ENCODE measurements at regions not wholly inside any gene's neighbourhood (a gene's known extent, or its start where the extent isn't known, plus 50 kb on each side); places are given as distances from the start of the nearest gene placed in this dataset.

DNA sequence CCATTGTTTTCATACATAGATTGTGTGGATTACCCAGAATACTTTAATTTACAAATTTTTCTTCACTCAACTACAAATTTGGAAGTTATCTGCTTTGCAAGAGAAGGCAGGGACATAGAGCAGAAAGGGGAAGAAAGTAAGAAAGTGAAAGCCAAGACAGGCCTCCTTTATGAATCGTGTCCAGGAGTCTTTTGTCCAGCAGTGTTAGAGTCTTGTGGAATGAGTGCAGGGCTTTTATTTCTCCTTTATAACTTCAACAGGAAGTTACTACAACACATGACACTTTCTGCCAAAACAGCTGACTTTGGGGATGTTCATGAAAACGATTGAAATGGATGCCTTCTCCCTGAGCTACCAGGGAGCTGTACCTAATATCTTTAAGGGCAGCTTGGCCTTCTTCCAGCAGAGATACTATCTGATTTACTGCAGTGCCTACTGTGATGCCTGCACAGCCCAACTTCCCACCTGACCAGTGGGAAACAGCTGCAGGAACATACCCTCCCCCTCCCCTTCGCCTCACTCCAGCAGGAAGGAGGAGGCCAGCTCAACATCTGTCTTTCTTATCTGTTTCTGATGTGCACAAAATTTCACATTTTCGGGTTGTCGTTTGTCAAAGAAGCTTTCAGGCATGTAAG is 557.7 kb upstream of the SLIT2 start:
- ChIA-PET POLR2A (no interaction called here), CTCF (ENCODE audit: low intra/inter-chr PET ratio, low total read pairs) (no interaction called here)
- in situ Hi-C loops (cut with HindIII; ENCODE audit: extremely low pct_ligation_motif_present, low pct_unique_long_range_greater_than_20kb) (no loop called here), intact Hi-C loops (cut with micrococcal nuclease; ENCODE audit: unreplicated experiment) (no loop called here)
- H3K4me2 ChIP-seq (ENCODE audit: low read depth, low read length), result no peak overlapping the region
- WGBS (ENCODE audit: low lambda C conversion rate), result 6% methylated on average over 5 of the region's 5 CpGs
- H3K4me1 ChIP-seq (ENCODE audit: insufficient read depth, low read length), result no peaks in the 10 kb centered on the region
- no peaks in the 10 kb centered on the region for H3K79me2 ChIP-seq (ENCODE audit: insufficient read depth, low read length)
- H2AFZ ChIP-seq (ENCODE audit: low read length), result no peak overlapping the region
- no TSS peak for BruUV-seq (replicated peaks)
- H3K27ac ChIP-seq (ENCODE audit: extremely low read length, insufficient read depth, low read length), result no peak overlapping the region
- H3K4me3 ChIP-seq (replicated peaks in 1 of 3; ENCODE audit: insufficient read depth in 1 of 3, low read depth in 2 of 3, low read length in 3 of 3), result no peak overlapping the region
- H4K20me1 ChIP-seq (ENCODE audit: insufficient read depth, low read length), result no peaks in the 10 kb centered on the region
- no peak for DNase-seq (ENCODE audit: low spot score)
- no peaks in the 10 kb centered on the region for H3K36me3 ChIP-seq (replicated peaks in 1 of 2; ENCODE audit: control insufficient read depth in 1 of 2, insufficient read depth in 2 of 2, low read length in 2 of 2)
- H3K9me3 ChIP-seq (ENCODE audit: low read length), result peaks cover 94% of the 10 kb centered on the region
- no peak for FAIRE-seq
- no peak overlapping the region for H3K9ac ChIP-seq (ENCODE audit: insufficient read depth, low read depth, low read length)
- ATAC-seq, result no peak
- no peaks in the 10 kb centered on the region for H3K27me3 ChIP-seq (ENCODE audit: control insufficient read depth in 1 of 2, insufficient read depth in 2 of 2, low read length in 2 of 2)
- TF ChIP-seq ZNF101 (CRISPR knock-in tag; IDR thresholded peaks at IDR 0.05; ENCODE audit: borderline replicate concordance, low read depth) (no peak), NONO (IDR thresholded peaks at IDR 0.05) (no peak), NONO (CRISPR knock-in tag; conservative IDR thresholded peaks at IDR 0.05) (no peak), NFYC (CRISPR knock-in tag; IDR thresholded peaks at IDR 0.05) (no peak), CCAR2 (optimal IDR thresholded peaks at IDR 0.05; ENCODE audit: low read depth, low read length) (no peak), XBP1 (CRISPR knock-in tag; IDR thresholded peaks at IDR 0.05) (no peak), CHCHD3 (CRISPR knock-in tag; IDR thresholded peaks at IDR 0.05) (no peak), ZMAT3 (CRISPR knock-in tag; conservative IDR thresholded peaks at IDR 0.05) (no peak)
- TF ChIP-seq, protein P1, sequence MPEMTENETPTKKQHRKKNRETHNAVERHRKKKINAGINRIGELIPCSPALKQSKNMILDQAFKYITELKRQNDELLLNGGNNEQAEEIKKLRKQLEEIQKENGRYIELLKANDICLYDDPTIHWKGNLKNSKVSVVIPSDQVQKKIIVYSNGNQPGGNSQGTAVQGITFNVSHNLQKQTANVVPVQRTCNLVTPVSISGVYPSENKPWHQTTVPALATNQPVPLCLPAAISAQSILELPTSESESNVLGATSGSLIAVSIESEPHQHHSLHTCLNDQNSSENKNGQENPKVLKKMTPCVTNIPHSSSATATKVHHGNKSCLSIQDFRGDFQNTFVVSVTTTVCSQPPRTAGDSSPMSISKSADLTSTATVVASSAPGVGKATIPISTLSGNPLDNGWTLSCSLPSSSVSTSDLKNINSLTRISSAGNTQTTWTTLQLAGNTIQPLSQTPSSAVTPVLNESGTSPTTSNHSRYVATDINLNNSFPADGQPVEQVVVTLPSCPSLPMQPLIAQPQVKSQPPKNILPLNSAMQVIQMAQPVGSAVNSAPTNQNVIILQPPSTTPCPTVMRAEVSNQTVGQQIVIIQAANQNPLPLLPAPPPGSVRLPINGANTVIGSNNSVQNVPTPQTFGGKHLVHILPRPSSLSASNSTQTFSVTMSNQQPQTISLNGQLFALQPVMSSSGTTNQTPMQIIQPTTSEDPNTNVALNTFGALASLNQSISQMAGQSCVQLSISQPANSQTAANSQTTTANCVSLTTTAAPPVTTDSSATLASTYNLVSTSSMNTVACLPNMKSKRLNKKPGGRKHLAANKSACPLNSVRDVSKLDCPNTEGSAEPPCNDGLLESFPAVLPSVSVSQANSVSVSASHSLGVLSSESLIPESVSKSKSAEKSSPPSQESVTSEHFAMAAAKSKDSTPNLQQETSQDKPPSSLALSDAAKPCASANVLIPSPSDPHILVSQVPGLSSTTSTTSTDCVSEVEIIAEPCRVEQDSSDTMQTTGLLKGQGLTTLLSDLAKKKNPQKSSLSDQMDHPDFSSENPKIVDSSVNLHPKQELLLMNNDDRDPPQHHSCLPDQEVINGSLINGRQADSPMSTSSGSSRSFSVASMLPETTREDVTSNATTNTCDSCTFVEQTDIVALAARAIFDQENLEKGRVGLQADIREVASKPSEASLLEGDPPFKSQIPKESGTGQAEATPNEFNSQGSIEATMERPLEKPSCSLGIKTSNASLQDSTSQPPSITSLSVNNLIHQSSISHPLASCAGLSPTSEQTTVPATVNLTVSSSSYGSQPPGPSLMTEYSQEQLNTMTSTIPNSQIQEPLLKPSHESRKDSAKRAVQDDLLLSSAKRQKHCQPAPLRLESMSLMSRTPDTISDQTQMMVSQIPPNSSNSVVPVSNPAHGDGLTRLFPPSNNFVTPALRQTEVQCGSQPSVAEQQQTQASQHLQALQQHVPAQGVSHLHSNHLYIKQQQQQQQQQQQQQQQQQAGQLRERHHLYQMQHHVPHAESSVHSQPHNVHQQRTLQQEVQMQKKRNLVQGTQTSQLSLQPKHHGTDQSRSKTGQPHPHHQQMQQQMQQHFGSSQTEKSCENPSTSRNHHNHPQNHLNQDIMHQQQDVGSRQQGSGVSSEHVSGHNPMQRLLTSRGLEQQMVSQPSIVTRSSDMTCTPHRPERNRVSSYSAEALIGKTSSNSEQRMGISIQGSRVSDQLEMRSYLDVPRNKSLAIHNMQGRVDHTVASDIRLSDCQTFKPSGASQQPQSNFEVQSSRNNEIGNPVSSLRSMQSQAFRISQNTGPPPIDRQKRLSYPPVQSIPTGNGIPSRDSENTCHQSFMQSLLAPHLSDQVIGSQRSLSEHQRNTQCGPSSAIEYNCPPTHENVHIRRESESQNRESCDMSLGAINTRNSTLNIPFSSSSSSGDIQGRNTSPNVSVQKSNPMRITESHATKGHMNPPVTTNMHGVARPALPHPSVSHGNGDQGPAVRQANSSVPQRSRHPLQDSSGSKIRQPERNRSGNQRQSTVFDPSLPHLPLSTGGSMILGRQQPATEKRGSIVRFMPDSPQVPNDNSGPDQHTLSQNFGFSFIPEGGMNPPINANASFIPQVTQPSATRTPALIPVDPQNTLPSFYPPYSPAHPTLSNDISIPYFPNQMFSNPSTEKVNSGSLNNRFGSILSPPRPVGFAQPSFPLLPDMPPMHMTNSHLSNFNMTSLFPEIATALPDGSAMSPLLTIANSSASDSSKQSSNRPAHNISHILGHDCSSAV (CRISPR knock-in tag; IDR thresholded peaks at IDR 0.05; ENCODE audit: borderline replicate concordance), result no peak
- TF ChIP-seq, protein P2, sequence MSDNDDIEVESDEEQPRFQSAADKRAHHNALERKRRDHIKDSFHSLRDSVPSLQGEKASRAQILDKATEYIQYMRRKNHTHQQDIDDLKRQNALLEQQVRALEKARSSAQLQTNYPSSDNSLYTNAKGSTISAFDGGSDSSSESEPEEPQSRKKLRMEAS (IDR thresholded peaks at IDR 0.05), result no peak
- TF ChIP-seq, protein P3, sequence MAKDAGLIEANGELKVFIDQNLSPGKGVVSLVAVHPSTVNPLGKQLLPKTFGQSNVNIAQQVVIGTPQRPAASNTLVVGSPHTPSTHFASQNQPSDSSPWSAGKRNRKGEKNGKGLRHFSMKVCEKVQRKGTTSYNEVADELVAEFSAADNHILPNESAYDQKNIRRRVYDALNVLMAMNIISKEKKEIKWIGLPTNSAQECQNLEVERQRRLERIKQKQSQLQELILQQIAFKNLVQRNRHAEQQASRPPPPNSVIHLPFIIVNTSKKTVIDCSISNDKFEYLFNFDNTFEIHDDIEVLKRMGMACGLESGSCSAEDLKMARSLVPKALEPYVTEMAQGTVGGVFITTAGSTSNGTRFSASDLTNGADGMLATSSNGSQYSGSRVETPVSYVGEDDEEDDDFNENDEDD (CRISPR knock-in tag; IDR thresholded peaks at IDR 0.05; ENCODE audit: borderline replicate concordance), result no peak
- TF ChIP-seq, protein P4, sequence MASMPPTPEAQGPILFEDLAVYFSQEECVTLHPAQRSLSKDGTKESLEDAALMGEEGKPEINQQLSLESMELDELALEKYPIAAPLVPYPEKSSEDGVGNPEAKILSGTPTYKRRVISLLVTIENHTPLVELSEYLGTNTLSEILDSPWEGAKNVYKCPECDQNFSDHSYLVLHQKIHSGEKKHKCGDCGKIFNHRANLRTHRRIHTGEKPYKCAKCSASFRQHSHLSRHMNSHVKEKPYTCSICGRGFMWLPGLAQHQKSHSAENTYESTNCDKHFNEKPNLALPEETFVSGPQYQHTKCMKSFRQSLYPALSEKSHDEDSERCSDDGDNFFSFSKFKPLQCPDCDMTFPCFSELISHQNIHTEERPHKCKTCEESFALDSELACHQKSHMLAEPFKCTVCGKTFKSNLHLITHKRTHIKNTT (CRISPR knock-in tag; IDR thresholded peaks at IDR 0.05), result no peak

Measured in HepG2 (cell line).